Left ventricle myocardium inferior (tissue), 1 donor: ENCODE measurements at regions not wholly inside any gene's neighbourhood (a gene's known extent, or its start where the extent isn't known, plus 50 kb on each side); places are given as distances from the start of the nearest gene placed in this dataset.
"Not testable (repeated sequence)": the region's sequence is repeated elsewhere in the genome, so short reads cannot be mapped to it uniquely, and the experiment has no call there.

Experiments used
- DNase-seq: peaks from one replicate; pipeline ENCODE4 v3.0.0-alpha.2; 2020
- H3K27ac ChIP-seq: fragments of 200-600 bp; replicated peaks from 2 replicates; pipeline ENCODE4 v1.8.0; 2021
- H3K27me3 ChIP-seq: fragments of 200-600 bp; 2 replicates; pipeline ENCODE4 v1.8.0; 2021; ENCODE audit warnings: low read depth
- H3K36me3 ChIP-seq: fragments of 200-600 bp; 2 replicates; pipeline ENCODE4 v1.8.0; 2021
- H3K4me1 ChIP-seq: fragments of 200-600 bp; 2 replicates; pipeline ENCODE4 v1.8.0; 2021
- H3K4me3 ChIP-seq: fragments of 200-600 bp; 2 replicates; pipeline ENCODE4 v1.8.0; 2021; ENCODE audit warnings: mild to moderate bottlenecking, moderate library complexity
- H3K9me3 ChIP-seq: fragments of 200-600 bp; replicated peaks from 2 replicates; pipeline ENCODE4 v1.8.0; 2021
- intact Hi-C: fragments of 100-400 bp; cut with micrococcal nuclease; formaldehyde crosslinking; loops from one replicate; pipeline ENCODE4 v1.11.0; 2022
- TF ChIP-seq, protein P1 (sequence below): fragments of 200-600 bp; IDR thresholded peaks from 2 replicates; pipeline ENCODE4 v1.8.0; 2021; ENCODE audit warnings: antibody characterized with exemption, mild to moderate bottlenecking, borderline replicate concordance
- donor health status: DM: no; HTN: yes; CAD: no; lungs with severe emphysema.

GRCh38 chr14:21912367-21912766, 238.7 kb upstream of the OR4E1 start:
- no peak overlapping the region for H3K4me3 ChIP-seq

GRCh38 chr14:21911877-21912276, 238.3 kb upstream of the OR4E1 start:
- intact Hi-C loops: no loop called here
- Histone ChIP-seq H3K36me3 (no peaks in the 10 kb centered on the region), H3K9me3 (no peaks in the 10 kb centered on the region), H3K4me1 (no peaks in the 10 kb centered on the region), H3K27me3 (peaks cover 21% of the 10 kb centered on the region), H3K27ac (no peak overlapping the region), H3K4me3 (no peak overlapping the region)
- TF ChIP-seq, protein P1, sequence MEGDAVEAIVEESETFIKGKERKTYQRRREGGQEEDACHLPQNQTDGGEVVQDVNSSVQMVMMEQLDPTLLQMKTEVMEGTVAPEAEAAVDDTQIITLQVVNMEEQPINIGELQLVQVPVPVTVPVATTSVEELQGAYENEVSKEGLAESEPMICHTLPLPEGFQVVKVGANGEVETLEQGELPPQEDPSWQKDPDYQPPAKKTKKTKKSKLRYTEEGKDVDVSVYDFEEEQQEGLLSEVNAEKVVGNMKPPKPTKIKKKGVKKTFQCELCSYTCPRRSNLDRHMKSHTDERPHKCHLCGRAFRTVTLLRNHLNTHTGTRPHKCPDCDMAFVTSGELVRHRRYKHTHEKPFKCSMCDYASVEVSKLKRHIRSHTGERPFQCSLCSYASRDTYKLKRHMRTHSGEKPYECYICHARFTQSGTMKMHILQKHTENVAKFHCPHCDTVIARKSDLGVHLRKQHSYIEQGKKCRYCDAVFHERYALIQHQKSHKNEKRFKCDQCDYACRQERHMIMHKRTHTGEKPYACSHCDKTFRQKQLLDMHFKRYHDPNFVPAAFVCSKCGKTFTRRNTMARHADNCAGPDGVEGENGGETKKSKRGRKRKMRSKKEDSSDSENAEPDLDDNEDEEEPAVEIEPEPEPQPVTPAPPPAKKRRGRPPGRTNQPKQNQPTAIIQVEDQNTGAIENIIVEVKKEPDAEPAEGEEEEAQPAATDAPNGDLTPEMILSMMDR: no peak
- DNase-seq: no peak

More at GRCh38 chr14:21912367-21912766, 238.7 kb upstream of the OR4E1 start:
- TF ChIP-seq, protein P1: no peak
- intact Hi-C loops: no loop called here
- DNase-seq: no peak
- H3K9me3 ChIP-seq: no peaks in the 10 kb centered on the region
- no peaks in the 10 kb centered on the region for H3K4me1 ChIP-seq
- peaks cover 21% of the 10 kb centered on the region for H3K27me3 ChIP-seq
- H3K27ac ChIP-seq: no peak overlapping the region
- no peaks in the 10 kb centered on the region for H3K36me3 ChIP-seq

- no peaks in the 10 kb centered on the region for H3K36me3 ChIP-seq
- no peaks in the 10 kb centered on the region for H3K4me1 ChIP-seq
- peaks cover 28% of the 10 kb centered on the region for H3K27me3 ChIP-seq
- H3K27ac ChIP-seq: no peak overlapping the region
- no peak overlapping the region for H3K4me3 ChIP-seq
- no peaks in the 10 kb centered on the region for H3K9me3 ChIP-seq
- intact Hi-C loops: no loop called here
- no peak for DNase-seq
- TF ChIP-seq, protein P1: no peak
Measured at GRCh38 chr14:21910260-21910659, 236.6 kb upstream of the OR4E1 start.

DNA sequence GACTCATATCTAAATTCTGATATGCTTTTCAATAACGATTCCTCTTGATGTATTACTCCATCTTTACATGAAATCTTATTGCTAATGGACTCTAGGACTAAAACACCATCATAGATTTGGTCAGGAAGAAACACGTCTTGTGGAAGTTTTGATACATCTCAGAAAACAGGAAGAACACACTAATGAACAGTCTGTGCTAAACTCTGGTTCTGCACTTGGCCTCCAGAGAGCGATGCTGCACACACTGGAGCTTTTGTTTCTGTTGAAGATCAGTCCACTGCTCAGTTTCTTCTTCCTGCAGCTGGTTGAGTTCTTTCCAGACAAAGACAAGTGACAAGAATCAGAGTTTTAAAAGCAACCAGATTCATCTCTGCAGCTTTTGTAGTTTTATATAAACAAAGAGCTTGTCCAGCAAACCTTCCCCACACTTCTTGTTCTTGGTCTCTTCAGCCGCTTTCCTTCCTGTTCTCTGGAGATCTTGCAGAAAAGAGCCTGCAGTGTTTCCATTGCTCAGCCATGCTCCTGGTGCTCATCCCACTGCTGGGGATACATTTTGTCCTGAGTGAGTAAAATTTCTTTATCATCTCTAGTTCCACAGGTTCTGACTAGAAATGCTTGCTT, 229.1 kb upstream of the OR4E1 start:
- TF ChIP-seq, protein P1: no peak
- Histone ChIP-seq H3K4me1 (no peaks in the 10 kb centered on the region), H3K9me3 (no peaks in the 10 kb centered on the region), H3K36me3 (no peaks in the 10 kb centered on the region), H3K27ac (no peak overlapping the region), H3K4me3 (no peak overlapping the region), H3K27me3 (peaks cover 11% of the 10 kb centered on the region)
- intact Hi-C loops: no loop called here
- DNase-seq: no peak

GRCh38 chr14:21894898-21895194, 221.2 kb upstream of the OR4E1 start:
- H3K4me3 ChIP-seq, H3K9me3 ChIP-seq, H3K4me1 ChIP-seq, intact Hi-C loops, DNase-seq, H3K27me3 ChIP-seq, H3K36me3 ChIP-seq, H3K27ac ChIP-seq: not testable (repeated sequence)

- no peaks in the 10 kb centered on the region for H3K4me1 ChIP-seq
- peaks cover 16% of the 10 kb centered on the region for H3K27me3 ChIP-seq
- DNase-seq: no peak
- H3K9me3 ChIP-seq: no peaks in the 10 kb centered on the region
- no peaks in the 10 kb centered on the region for H3K36me3 ChIP-seq
- intact Hi-C loops: no loop called here
- H3K4me3 ChIP-seq: no peak overlapping the region
- H3K27ac ChIP-seq: no peak overlapping the region
- TF ChIP-seq, protein P1: no peak
Measured at GRCh38 chr14:21894003-21894897, 220.6 kb upstream of the OR4E1 start.
